ENCODE measurements at regions not wholly inside any gene's neighbourhood (a gene's known extent, or its start where the extent isn't known, plus 50 kb on each side); places are given as distances from the start of the nearest gene placed in this dataset.

DNA sequence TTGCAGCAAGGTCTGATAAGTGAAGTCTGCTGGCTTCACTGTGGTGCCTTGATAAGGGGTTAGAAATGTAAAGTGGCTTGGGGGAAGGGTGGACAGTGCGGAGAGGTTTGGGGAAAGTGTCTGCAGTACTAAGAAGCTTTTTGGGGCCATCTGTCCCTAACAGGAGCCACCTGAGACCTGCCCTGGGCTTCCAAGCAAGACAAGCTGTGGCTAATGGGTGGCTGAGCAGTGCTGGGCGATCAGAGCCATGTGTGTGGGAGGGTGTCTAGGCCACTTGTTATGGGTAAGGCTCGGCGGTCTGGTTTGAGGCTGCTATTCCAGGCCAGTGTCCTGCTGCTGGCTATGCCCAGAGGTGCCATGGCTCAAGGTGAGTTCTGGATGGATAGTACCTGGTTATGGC is 185.4 kb upstream of the MTMR8 start:
- H3K36me3 ChIP-seq (ENCODE audit: control insufficient read depth, insufficient read depth, low read length): no peaks in the 10 kb centered on the region
- DNase-seq: peak; percentile 47
- peaks cover 42% of the 10 kb centered on the region for H3K9me3 Mint-ChIP-seq
- H3K9ac ChIP-seq (ENCODE audit: extremely low read depth, low read length, poor library complexity, severe bottlenecking): no peak overlapping the region
- WGBS, 2 experiments (ENCODE audit: insufficient coverage in 1 of 2, insufficient read length in 1 of 2): 89% methylated on average over 4 of the region's 4 CpGs; no CpG with 5 or more reads in 1 of the 2 experiments
- TF ChIP-seq CTCF (conservative IDR thresholded peaks at IDR 0.05): no peak
- no peaks in the 10 kb centered on the region for H3K36me3 Mint-ChIP-seq (ENCODE audit: low read depth)
- H3K4me1 Mint-ChIP-seq: peaks cover 11% of the 10 kb centered on the region
- peak overlapping the region; percentile 13 for H3K4me3 Mint-ChIP-seq
- H3K27ac ChIP-seq (ENCODE audit: low read depth, low read length): no peak overlapping the region
- H3K4me3 ChIP-seq (ENCODE audit: low read length): no peak overlapping the region
- H3K4me1 ChIP-seq (ENCODE audit: control insufficient read depth, insufficient read depth, low read length): no peaks in the 10 kb centered on the region
- no peaks in the 10 kb centered on the region for H3K27me3 Mint-ChIP-seq (ENCODE audit: insufficient read depth)
- H3K9me3 ChIP-seq (ENCODE audit: control insufficient read depth, low read length): no peaks in the 10 kb centered on the region
- H3K27ac Mint-ChIP-seq: no peak overlapping the region
- no peaks in the 10 kb centered on the region for H3K27me3 ChIP-seq (ENCODE audit: control insufficient read depth, insufficient read depth, low read length, poor library complexity, severe bottlenecking)

DNA sequence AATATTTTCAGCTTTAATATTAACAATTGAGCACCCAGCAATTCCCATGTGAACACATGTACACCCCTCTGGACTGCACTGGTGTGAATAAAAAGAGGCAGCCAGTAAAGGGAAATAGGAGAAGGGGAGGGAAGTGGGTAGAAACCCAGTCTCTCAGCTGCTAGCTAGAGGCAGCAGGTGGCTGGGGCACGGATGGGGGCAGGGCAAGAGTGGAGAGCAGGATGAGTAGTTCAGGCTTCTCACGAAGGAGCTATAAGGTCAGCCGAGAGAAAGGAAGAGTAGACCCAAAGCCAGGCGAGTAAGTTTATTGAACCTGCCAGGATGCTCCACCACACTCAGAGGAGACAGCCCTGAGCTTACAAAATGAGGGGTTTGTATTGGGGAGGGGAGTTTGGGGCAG is 184.8 kb upstream of the MTMR8 start:
- Mint-ChIP-seq H3K27me3 (ENCODE audit: insufficient read depth) (no peaks in the 10 kb centered on the region), H3K9me3 (peaks cover 41% of the 10 kb centered on the region), H3K4me3 (no peak overlapping the region), H3K36me3 (ENCODE audit: low read depth) (no peaks in the 10 kb centered on the region), H3K4me1 (peaks cover 11% of the 10 kb centered on the region), H3K27ac (no peak overlapping the region)
- no peak for TF ChIP-seq CTCF (conservative IDR thresholded peaks at IDR 0.05)
- Histone ChIP-seq H3K9me3 (ENCODE audit: control insufficient read depth, low read length) (no peaks in the 10 kb centered on the region), H3K4me3 (ENCODE audit: low read length) (no peak overlapping the region), H3K27me3 (ENCODE audit: control insufficient read depth, insufficient read depth, low read length, poor library complexity, severe bottlenecking) (no peaks in the 10 kb centered on the region), H3K4me1 (ENCODE audit: control insufficient read depth, insufficient read depth, low read length) (no peaks in the 10 kb centered on the region), H3K9ac (ENCODE audit: extremely low read depth, low read length, poor library complexity, severe bottlenecking) (no peak overlapping the region), H3K36me3 (ENCODE audit: control insufficient read depth, insufficient read depth, low read length) (no peaks in the 10 kb centered on the region), H3K27ac (ENCODE audit: low read depth, low read length) (no peak overlapping the region)
- WGBS, 2 experiments (ENCODE audit: insufficient coverage in 1 of 2, insufficient read length in 1 of 2): 45% methylated on average over 4 of the region's 4 CpGs; no CpG with 5 or more reads in 1 of the 2 experiments
- DNase-seq: peak; percentile 68

- H3K27ac Mint-ChIP-seq: no peak overlapping the region
- H3K4me1 ChIP-seq (ENCODE audit: control insufficient read depth, insufficient read depth, low read length): no peaks in the 10 kb centered on the region
- no peaks in the 10 kb centered on the region for H3K36me3 ChIP-seq (ENCODE audit: control insufficient read depth, insufficient read depth, low read length)
- no peak overlapping the region for H3K27ac ChIP-seq (ENCODE audit: low read depth, low read length)
- no peak overlapping the region for H3K4me3 ChIP-seq (ENCODE audit: low read length)
- peak; percentile 51 for DNase-seq
- no peak for TF ChIP-seq CTCF (conservative IDR thresholded peaks at IDR 0.05)
- H3K9me3 Mint-ChIP-seq: peaks cover 72% of the 10 kb centered on the region
- H3K9me3 ChIP-seq (ENCODE audit: control insufficient read depth, low read length): no peaks in the 10 kb centered on the region
- H3K4me3 Mint-ChIP-seq: no peak overlapping the region
- H3K27me3 ChIP-seq (ENCODE audit: control insufficient read depth, insufficient read depth, low read length, poor library complexity, severe bottlenecking): no peaks in the 10 kb centered on the region
- 51% methylated on average over 4 of the region's 4 CpGs; no CpG with 5 or more reads in 1 of the 2 experiments for WGBS, 2 experiments (ENCODE audit: insufficient coverage in 1 of 2, insufficient read length in 1 of 2)
- no peaks in the 10 kb centered on the region for H3K4me1 Mint-ChIP-seq
- no peak overlapping the region for H3K9ac ChIP-seq (ENCODE audit: extremely low read depth, low read length, poor library complexity, severe bottlenecking)
- H3K27me3 Mint-ChIP-seq (ENCODE audit: insufficient read depth): no peaks in the 10 kb centered on the region
- H3K36me3 Mint-ChIP-seq (ENCODE audit: low read depth): no peaks in the 10 kb centered on the region
These were observed 175.8 kb upstream of the MTMR8 start for GRCh38 chrX:64571011-64571410.

Measured in endodermal cell (in vitro differentiated cells).